HUES48 (cell line): ENCODE measurements at regions not wholly inside any gene's neighbourhood (a gene's known extent, or its start where the extent isn't known, plus 50 kb on each side); places are given as distances from the start of the nearest gene placed in this dataset.
"Not testable (repeated sequence)": the region's sequence is repeated elsewhere in the genome, so short reads cannot be mapped to it uniquely, and the experiment has no call there.

ENCODE experiments used
- H3K27ac ChIP-seq: one replicate; pipeline ENCODE4 v1.7.0; 2013; ENCODE audit warnings: low read depth, low read length, inconsistent platforms
- H3K27me3 ChIP-seq: 2 replicates; pipeline ENCODE4 v1.6.1; 2013; ENCODE audit warnings: mild to moderate bottlenecking, low read length; ENCODE audit not compliant: control insufficient read depth, insufficient read depth
- H3K36me3 ChIP-seq: 2 replicates; pipeline ENCODE4 v1.6.1; 2013; ENCODE audit warnings: low read length; ENCODE audit not compliant: control insufficient read depth, insufficient read depth
- H3K4me1 ChIP-seq: 2 replicates; pipeline ENCODE4 v1.6.1; 2013; ENCODE audit warnings: mild to moderate bottlenecking, low read length; ENCODE audit not compliant: control insufficient read depth, insufficient read depth
- H3K4me3 ChIP-seq: 2 replicates; pipeline ENCODE4 v1.5.1; 2013; ENCODE audit warnings: mild to moderate bottlenecking, low read depth, low read length
- H3K9ac ChIP-seq: 2 replicates; pipeline ENCODE4 v1.6.1; 2013; ENCODE audit warnings: mild to moderate bottlenecking, low read depth, low read length, moderate library complexity
- H3K9me3 ChIP-seq: 2 replicates; pipeline ENCODE4 v1.6.1; 2013; ENCODE audit warnings: low read length; ENCODE audit not compliant: control insufficient read depth, insufficient read depth

DNA sequence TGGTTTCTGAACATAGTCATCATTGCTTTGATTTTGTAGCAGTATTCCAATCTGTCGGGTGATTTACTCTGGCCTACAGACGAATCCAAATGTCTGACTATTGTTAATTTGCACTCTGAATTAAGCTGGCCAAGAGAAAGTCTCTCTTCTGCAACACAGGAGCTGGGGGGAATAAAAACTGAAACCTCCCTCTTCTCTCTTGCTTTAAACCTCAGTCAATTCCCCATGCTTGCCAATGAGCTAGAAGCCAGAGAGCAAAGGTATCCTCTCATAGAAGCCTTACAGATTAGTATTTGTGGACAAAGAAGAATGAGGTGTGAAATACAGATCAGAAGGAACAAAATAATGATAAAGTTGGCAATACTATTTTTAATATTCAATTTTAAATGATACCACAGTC is 353.9 kb upstream of the CDH10 start:
- no peaks in the 10 kb centered on the region for H3K4me1 ChIP-seq
- no peak overlapping the region for H3K9ac ChIP-seq
- H3K4me3 ChIP-seq = no peak overlapping the region
- H3K9me3 ChIP-seq = no peaks in the 10 kb centered on the region
- H3K27me3 ChIP-seq = no peaks in the 10 kb centered on the region
- no peak overlapping the region for H3K27ac ChIP-seq
- H3K36me3 ChIP-seq = no peaks in the 10 kb centered on the region

DNA sequence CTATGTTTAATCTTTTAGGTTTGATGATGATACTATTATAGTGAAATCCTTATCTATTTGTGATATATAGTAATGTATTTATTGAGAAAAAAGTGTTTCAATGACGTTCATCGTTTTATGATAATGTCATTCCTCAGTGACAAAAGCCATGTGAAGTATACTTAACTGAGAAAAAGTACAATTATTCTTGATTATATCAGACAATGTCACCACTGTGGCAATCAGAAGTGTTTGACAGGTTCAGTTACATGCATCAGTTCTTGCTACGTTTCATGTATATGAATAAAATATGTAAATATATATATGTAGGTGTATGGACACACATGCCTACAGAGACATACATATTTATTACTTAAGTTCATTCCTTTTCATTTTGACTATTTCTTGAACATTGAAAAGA is 341.5 kb upstream of the CDH10 start:
- H3K36me3 ChIP-seq = no peaks in the 10 kb centered on the region
- H3K27me3 ChIP-seq = no peaks in the 10 kb centered on the region
- no peak overlapping the region for H3K9ac ChIP-seq
- no peaks in the 10 kb centered on the region for H3K4me1 ChIP-seq
- H3K27ac ChIP-seq = no peak overlapping the region
- no peaks in the 10 kb centered on the region for H3K9me3 ChIP-seq
- H3K4me3 ChIP-seq = no peak overlapping the region

DNA sequence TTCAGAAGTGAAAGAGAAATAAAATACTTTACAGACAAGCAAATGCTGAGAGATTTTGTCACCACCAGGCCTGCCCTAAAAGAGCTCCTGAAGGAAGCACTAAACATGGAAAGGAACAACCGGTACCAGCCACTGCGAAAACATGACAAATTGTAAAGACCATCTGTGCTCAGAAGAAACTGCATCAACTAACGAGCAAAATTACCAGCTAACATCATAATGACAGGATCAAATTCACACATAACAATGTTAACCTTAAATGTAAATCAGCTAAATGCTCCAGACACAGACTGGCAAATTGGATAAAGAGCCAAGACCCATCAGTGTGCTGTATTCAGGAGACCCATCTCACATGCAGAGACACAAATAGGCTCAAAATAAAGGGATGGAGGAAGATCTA is 333.8 kb upstream of the CDH10 start:
- H3K9me3 ChIP-seq, H3K4me1 ChIP-seq, H3K27ac ChIP-seq, H3K4me3 ChIP-seq, H3K36me3 ChIP-seq, H3K9ac ChIP-seq, H3K27me3 ChIP-seq: not testable (repeated sequence)

DNA sequence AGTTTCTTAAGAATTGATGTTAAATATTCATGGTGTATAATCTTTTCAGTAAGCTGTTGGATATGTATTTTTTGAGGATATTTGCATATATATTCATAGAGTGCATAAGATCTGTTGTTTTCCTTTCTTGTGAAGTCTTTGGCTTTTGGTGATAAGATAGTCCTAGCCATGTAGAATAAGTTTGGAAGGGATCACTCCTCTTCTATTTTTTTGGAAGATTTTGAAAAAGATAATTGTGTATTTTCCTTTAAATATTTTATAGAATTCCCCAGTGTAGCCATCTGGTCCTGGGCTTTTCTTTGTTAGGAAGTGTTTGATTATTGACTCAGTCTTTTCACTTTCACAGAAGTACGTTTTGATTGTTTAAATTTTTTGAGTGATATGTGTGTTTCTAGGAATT is 318.8 kb upstream of the CDH10 start:
- Histone ChIP-seq H3K36me3 (no peaks in the 10 kb centered on the region), H3K9ac (no peak overlapping the region), H3K4me1 (no peaks in the 10 kb centered on the region), H3K27me3 (no peaks in the 10 kb centered on the region), H3K27ac (no peak overlapping the region), H3K4me3 (no peak overlapping the region), H3K9me3 (no peaks in the 10 kb centered on the region)

DNA sequence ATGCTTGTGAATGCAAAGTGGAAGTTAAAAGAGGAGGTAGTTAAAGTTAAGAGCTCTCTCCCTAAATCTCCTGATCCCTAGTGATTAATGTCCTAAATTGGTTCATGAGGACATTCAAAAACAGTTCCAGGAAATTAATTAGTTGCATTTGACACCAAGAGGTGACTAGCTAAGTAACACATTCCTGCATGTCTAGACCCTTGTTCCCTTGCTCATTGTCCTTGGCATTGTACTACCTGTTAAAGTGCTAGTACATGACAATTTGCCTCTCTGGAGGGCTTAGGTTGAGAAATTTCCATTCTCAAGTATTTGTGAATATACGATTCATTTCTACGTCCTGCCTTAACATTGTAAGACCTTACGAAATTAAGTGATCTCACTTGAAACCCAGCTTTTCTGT is 278.6 kb upstream of the CDH10 start:
- no peak overlapping the region for H3K9ac ChIP-seq
- H3K27me3 ChIP-seq = no peaks in the 10 kb centered on the region
- H3K27ac ChIP-seq = no peak overlapping the region
- H3K9me3 ChIP-seq = no peaks in the 10 kb centered on the region
- peaks cover 9% of the 10 kb centered on the region; the same call in 1 of the 2 replicates for H3K4me1 ChIP-seq
- no peaks in the 10 kb centered on the region for H3K36me3 ChIP-seq
- no peak overlapping the region for H3K4me3 ChIP-seq

DNA sequence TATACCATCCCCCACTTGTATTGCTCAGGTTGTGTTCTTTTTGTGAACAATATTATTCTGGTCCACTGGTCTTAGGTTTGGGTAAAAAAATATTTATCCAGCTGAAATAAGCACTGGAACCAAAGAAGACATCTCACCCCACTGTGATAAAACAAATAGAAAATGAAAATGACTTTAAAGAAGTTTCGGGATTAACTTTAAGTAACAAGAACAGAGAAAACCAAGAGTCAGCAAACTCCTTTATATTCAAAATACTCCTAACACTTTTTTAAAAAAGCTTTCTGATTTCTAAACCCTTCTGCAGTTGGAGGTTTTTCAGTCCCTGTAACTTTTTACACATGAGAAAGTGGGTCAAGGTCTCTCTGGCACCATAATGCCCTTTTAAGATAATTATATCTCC is 273.9 kb upstream of the CDH10 start:
- H3K9ac ChIP-seq = no peak overlapping the region
- H3K9me3 ChIP-seq = no peaks in the 10 kb centered on the region
- peaks cover 5% of the 10 kb centered on the region; the same call in 1 of the 2 replicates for H3K4me1 ChIP-seq
- no peak overlapping the region for H3K27ac ChIP-seq
- H3K36me3 ChIP-seq = no peaks in the 10 kb centered on the region
- H3K4me3 ChIP-seq = no peak overlapping the region
- H3K27me3 ChIP-seq = no peaks in the 10 kb centered on the region

DNA sequence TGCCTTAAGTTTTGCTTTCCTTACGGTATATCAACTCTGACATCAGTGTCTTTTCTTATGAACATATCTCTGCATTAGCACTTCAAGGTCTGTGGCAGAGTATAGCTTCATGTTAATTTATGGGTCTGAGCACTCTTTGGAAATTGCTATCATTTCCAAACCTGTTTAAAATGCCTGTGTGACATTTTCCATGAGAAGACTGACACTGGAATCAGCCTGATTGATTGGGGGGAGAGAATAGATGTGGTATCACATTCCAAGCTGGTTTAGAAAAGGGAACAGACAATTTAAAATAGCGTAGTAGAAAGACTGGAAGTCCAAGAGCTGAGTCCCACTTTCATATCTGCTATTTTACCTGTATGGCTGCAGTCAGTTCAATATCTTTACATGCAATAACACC is 272.1 kb upstream of the CDH10 start:
- no peak overlapping the region for H3K4me3 ChIP-seq
- no peak overlapping the region for H3K27ac ChIP-seq
- H3K9ac ChIP-seq = no peak overlapping the region
- no peaks in the 10 kb centered on the region for H3K4me1 ChIP-seq
- H3K9me3 ChIP-seq = no peaks in the 10 kb centered on the region
- H3K27me3 ChIP-seq = no peaks in the 10 kb centered on the region
- H3K36me3 ChIP-seq = no peaks in the 10 kb centered on the region

DNA sequence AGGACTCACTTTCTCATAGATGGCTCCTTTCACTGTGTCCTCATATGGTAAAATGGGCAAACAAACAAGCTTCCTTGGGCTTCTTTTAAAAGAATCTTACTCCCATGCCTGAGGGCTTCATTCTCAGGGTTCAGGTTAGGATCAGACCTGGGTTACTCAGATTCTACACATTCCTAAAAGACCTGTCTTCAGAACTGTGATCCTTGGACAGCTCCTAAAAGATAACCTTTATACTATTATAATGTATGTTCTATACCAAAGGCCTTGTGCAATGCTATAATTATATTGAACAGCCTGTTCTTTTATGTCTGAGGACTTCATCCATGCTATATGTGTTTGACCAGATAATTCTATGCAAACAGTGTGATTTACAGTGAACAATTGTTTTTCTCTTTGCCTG is 264.4 kb upstream of the CDH10 start:
- Histone ChIP-seq H3K36me3 (no peaks in the 10 kb centered on the region), H3K27me3 (no peaks in the 10 kb centered on the region), H3K9ac (no peak overlapping the region), H3K27ac (no peak overlapping the region), H3K9me3 (no peaks in the 10 kb centered on the region), H3K4me1 (no peaks in the 10 kb centered on the region), H3K4me3 (no peak overlapping the region)

DNA sequence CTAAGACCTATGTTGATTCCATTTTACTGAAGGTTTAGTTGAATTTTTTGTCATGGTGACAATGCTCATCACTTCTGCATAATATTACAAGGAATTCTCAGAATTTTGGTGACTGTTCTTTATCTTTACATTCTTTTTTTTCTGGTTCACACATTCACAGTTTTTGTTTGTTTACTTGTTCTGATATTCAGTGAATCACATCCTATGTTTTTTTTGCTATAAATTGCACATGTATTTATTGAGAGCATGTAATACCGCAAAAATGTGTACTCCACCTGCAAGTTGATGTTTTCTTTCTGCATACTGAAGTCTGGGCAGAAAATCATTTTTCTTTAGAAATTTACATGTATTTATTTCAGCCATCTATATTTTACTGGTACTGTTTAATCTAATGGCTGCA is 261.9 kb upstream of the CDH10 start:
- Histone ChIP-seq H3K27me3 (no peaks in the 10 kb centered on the region), H3K9me3 (no peaks in the 10 kb centered on the region), H3K36me3 (no peaks in the 10 kb centered on the region), H3K27ac (no peak overlapping the region), H3K9ac (no peak overlapping the region), H3K4me1 (no peaks in the 10 kb centered on the region), H3K4me3 (no peak overlapping the region)

DNA sequence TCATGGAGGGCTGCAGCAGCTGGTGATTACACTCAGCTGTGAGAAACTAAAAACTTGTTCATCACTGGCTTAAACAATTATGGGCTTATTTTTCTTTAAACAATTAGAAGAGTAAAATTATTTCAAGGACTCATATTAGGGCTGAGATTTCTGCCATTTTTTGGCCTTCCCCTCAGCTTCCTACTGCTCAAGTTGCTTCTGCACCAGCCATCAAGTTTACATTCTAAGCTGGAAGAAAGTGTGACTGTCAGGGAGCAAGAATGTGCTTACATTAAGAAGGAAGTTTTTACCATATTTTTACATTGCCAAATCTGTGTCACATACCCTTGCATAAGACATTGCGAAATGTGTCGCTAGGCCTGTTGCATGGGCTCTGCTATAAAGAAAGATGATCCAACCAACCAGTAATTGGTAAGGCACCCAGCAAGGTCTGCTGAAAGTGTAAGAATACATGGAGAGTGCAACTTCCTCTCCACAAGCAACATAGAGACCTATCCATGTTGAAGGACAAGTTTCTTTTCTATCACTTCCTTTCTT is 260.3 kb upstream of the CDH10 start:
- Histone ChIP-seq H3K27me3 (no peaks in the 10 kb centered on the region), H3K4me1 (no peaks in the 10 kb centered on the region), H3K9ac (no peak overlapping the region), H3K27ac (no peak overlapping the region), H3K36me3 (no peaks in the 10 kb centered on the region), H3K4me3 (no peak overlapping the region), H3K9me3 (no peaks in the 10 kb centered on the region)

DNA sequence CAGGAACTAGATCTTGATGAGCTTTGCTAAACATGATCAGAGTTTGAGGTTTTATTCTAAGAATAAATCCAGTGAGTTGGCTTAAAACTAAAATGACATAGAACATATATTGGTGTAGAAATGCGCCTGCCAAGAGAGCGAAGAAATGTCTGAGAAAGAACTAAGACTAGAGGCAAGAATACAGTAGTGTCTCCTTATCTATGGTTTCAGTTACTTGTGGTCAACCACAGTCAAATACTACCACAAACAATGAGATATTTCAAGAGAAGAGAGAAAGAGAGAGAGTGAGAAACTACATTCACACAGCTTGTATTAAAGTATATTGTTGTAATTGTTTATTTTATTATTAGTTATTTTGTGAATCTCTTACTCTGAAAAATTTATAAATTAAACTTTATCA is 254.4 kb upstream of the CDH10 start:
- Histone ChIP-seq H3K9ac (no peak overlapping the region), H3K4me3 (no peak overlapping the region), H3K9me3 (no peaks in the 10 kb centered on the region), H3K36me3 (no peaks in the 10 kb centered on the region), H3K27me3 (no peaks in the 10 kb centered on the region), H3K4me1 (no peaks in the 10 kb centered on the region), H3K27ac (no peak overlapping the region)

DNA sequence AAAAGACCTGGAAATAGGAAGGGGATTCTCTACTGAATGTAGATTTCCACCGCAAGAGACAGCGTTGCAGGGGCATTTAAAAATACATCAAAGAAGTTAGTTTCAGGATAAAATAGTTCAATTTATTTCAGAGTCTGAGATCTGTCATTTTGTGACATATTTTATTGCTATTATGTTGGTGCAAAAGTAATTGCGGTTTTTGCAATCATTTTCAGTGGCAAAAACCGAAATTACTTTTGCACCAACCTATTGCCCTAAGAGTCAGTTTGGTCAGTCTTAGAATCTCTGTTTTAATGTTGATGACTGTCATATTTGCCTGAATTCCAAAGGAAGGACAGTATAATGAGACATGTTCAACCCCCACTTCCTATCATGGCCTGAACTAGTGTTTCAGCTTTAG is 219.5 kb upstream of the CDH10 start:
- Histone ChIP-seq H3K27me3 (no peaks in the 10 kb centered on the region), H3K4me1 (no peaks in the 10 kb centered on the region; the same call in 1 of the 2 replicates), H3K27ac (no peak overlapping the region), H3K36me3 (no peaks in the 10 kb centered on the region), H3K9me3 (no peaks in the 10 kb centered on the region), H3K9ac (no peak overlapping the region), H3K4me3 (no peak overlapping the region)
